ENCODE measurements at regions not wholly inside any gene's neighbourhood (a gene's known extent, or its start where the extent isn't known, plus 50 kb on each side); places are given as distances from the start of the nearest gene placed in this dataset.

DNA sequence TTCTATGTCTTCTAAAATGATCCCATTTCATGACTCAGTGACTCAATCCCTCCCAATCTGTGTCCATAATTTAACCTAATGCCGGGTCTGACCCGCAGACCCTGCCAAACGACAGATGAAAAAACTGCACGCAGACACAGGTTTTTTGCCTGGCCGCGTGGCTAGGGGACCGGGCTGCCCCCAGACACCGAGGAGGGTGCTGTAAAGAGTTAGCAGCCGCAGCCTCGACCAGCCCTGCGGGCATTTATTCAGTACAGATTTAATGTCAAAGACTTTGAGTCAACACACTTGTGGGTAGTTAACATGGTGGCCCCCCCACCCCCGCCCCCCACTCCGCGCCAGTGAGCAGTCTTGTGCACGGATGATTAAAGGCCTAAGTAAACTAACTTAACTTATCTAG lies 1324.7 kb downstream of the GATA3 start:
- BruUV-seq (replicated peaks) = no TSS peak

More for the DNA sequence above, 1324.7 kb downstream of the GATA3 start:
- Histone ChIP-seq H3K36me3 (ENCODE audit: control insufficient read depth in 1 of 2, insufficient read depth in 2 of 2, low read length in 2 of 2) (no peaks in the 10 kb centered on the region), H3K9me2 (ENCODE audit: insufficient read depth) (no peaks in the 10 kb centered on the region), H3K4me3 (replicated peaks in 1 of 2; ENCODE audit: low read depth in 1 of 2, low read length in 2 of 2) (no peak overlapping the region), H3K79me2 (ENCODE audit: insufficient read depth, low read length) (no peaks in the 10 kb centered on the region), H4K20me1 (ENCODE audit: insufficient read depth) (no peaks in the 10 kb centered on the region), H3K27ac (ENCODE audit: low read depth, low read length) (no peak overlapping the region), H2AFZ (ENCODE audit: low read depth, low read length, poor library complexity, severe bottlenecking) (no peak overlapping the region), H3K9ac (ENCODE audit: low read length) (no peak overlapping the region), H3K9me3 (ENCODE audit: control insufficient read depth in 1 of 2, insufficient read depth in 1 of 2, low read depth in 1 of 2, low read length in 2 of 2) (peaks cover 4 to 20% of the 10 kb centered on the region in 2 experiments; a peak in 2 of 4 replicates), H3K27me3 (ENCODE audit: insufficient read depth, low read length) (no peaks in the 10 kb centered on the region), H3K4me1 (ENCODE audit: control insufficient read depth in 1 of 2, insufficient read depth in 2 of 2, low read length in 2 of 2) (no peaks in the 10 kb centered on the region), H3K4me2 (ENCODE audit: low read length) (no peak overlapping the region)
- ChIA-PET RAD21 (ENCODE audit: low non-redundant PET in 1 of 2, low total read pairs in 2 of 2, uncharacterized antibody in 2 of 2, unreplicated experiment in 2 of 2) (no interaction called here), POLR2A (no interaction called here), CTCF (no interaction called here)
- ATAC-seq (no peak), DNase-seq (ENCODE audit: low read depth, low spot score) (no peak)
- intact Hi-C loops (cut with micrococcal nuclease) = no loop called here
- TF ChIP-seq POLR2A (IDR thresholded peaks at IDR 0.05; ENCODE audit: borderline replicate concordance, extremely low read depth, insufficient read depth, insufficient read length) (no peak), ATF3 (IDR thresholded peaks at IDR 0.05) (no peak), ELF1 (IDR thresholded peaks at IDR 0.05; ENCODE audit: borderline replicate concordance, low read depth) (no peak), CEBPB (IDR thresholded peaks at IDR 0.05; ENCODE audit: low read depth) (no peak), TCF7L2 (IDR thresholded peaks at IDR 0.05; ENCODE audit: borderline replicate concordance, extremely low read depth, insufficient read depth, insufficient read length) (no peak), ZNF274 (IDR thresholded peaks at IDR 0.05; ENCODE audit: low read depth, low read length) (no peak), CBX3 (IDR thresholded peaks at IDR 0.05; ENCODE audit: low read depth) (no peak), JUND (IDR thresholded peaks at IDR 0.05) (no peak), SRF (IDR thresholded peaks at IDR 0.05; ENCODE audit: low read depth) (no peak), ZFX (IDR thresholded peaks at IDR 0.05) (no peak), POLR2AphosphoS5 (IDR thresholded peaks at IDR 0.05; ENCODE audit: low read depth, low read length) (no peak), RAD21 (IDR thresholded peaks at IDR 0.05; ENCODE audit: low read depth) (no peak), SIN3A (IDR thresholded peaks at IDR 0.05; ENCODE audit: low read depth) (no peak), CTCF (IDR thresholded peaks at IDR 0.05 in 2 of 3, conservative IDR thresholded peaks at IDR 0.05 in 1 of 3; ENCODE audit: borderline replicate concordance in 1 of 3, insufficient read depth in 1 of 3, low read depth in 2 of 3, low read length in 2 of 3) (no peak), ZBTB33 (IDR thresholded peaks at IDR 0.05; ENCODE audit: extremely low read depth, insufficient replicate concordance, low read length) (no peak)
- TF ChIP-seq, protein P1, sequence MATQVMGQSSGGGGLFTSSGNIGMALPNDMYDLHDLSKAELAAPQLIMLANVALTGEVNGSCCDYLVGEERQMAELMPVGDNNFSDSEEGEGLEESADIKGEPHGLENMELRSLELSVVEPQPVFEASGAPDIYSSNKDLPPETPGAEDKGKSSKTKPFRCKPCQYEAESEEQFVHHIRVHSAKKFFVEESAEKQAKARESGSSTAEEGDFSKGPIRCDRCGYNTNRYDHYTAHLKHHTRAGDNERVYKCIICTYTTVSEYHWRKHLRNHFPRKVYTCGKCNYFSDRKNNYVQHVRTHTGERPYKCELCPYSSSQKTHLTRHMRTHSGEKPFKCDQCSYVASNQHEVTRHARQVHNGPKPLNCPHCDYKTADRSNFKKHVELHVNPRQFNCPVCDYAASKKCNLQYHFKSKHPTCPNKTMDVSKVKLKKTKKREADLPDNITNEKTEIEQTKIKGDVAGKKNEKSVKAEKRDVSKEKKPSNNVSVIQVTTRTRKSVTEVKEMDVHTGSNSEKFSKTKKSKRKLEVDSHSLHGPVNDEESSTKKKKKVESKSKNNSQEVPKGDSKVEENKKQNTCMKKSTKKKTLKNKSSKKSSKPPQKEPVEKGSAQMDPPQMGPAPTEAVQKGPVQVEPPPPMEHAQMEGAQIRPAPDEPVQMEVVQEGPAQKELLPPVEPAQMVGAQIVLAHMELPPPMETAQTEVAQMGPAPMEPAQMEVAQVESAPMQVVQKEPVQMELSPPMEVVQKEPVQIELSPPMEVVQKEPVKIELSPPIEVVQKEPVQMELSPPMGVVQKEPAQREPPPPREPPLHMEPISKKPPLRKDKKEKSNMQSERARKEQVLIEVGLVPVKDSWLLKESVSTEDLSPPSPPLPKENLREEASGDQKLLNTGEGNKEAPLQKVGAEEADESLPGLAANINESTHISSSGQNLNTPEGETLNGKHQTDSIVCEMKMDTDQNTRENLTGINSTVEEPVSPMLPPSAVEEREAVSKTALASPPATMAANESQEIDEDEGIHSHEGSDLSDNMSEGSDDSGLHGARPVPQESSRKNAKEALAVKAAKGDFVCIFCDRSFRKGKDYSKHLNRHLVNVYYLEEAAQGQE (IDR thresholded peaks at IDR 0.05; ENCODE audit: low read depth) = no peak
- TF ChIP-seq, protein P2, sequence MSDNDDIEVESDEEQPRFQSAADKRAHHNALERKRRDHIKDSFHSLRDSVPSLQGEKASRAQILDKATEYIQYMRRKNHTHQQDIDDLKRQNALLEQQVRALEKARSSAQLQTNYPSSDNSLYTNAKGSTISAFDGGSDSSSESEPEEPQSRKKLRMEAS (IDR thresholded peaks at IDR 0.05) = no peak

Data from HCT116 (cell line).